Thymus (tissue), 11 donors: ENCODE measurements at regions not wholly inside any gene's neighbourhood (a gene's known extent, or its start where the extent isn't known, plus 50 kb on each side); places are given as distances from the start of the nearest gene placed in this dataset.
A peak's percentile ranks its signal among the peaks of the same experiment; 100 is the strongest.

Experiments used
- DNase-seq, 9 donors: peaks; one replicate each; pipeline ENCODE4 v3.0.0-alpha.2; 2013; ENCODE audit warnings: low spot score in 9 of 9, low read depth in 6 of 9, missing footprints in 1 of 9
- H3K27ac ChIP-seq, 2 donors: one replicate each; pipeline ENCODE4 v1.5.1; 2013; ENCODE audit warnings: control low read depth in 1 of 2, low read depth in 1 of 2, low read length in 1 of 2, mild to moderate bottlenecking in 1 of 2, moderate library complexity in 1 of 2
- H3K27me3 ChIP-seq, 2 donors: one replicate each; pipeline ENCODE4 v1.5.1; 2013; ENCODE audit warnings: low read length in 1 of 2; ENCODE audit not compliant: control insufficient read depth in 2 of 2, insufficient read depth in 1 of 2
- H3K36me3 ChIP-seq, 2 donors: one replicate each; pipeline ENCODE4 v1.5.1; 2013; ENCODE audit warnings: low read length in 1 of 2, mild to moderate bottlenecking in 1 of 2, moderate library complexity in 1 of 2; ENCODE audit not compliant: control insufficient read depth in 2 of 2, insufficient read depth in 2 of 2
- H3K4me1 ChIP-seq, 2 donors: one replicate each; pipeline ENCODE4 v1.5.1; 2013; ENCODE audit warnings: low read length in 2 of 2; ENCODE audit not compliant: control insufficient read depth in 2 of 2, insufficient read depth in 2 of 2
- H3K4me3 ChIP-seq, 2 donors: one replicate each; pipeline ENCODE4 v1.5.1; 2013; ENCODE audit warnings: low read length in 2 of 2, control low read depth in 1 of 2, mild to moderate bottlenecking in 1 of 2
- H3K9me3 ChIP-seq, 2 donors: one replicate each; pipeline ENCODE4 v1.5.1; 2013; ENCODE audit warnings: low read length in 1 of 2, mild to moderate bottlenecking in 1 of 2; ENCODE audit not compliant: control insufficient read depth in 2 of 2, insufficient read depth in 1 of 2
- WGBS: extraction: QIAGEN DNeasy Blood & Tissue Kit; methylation state at CpG from one replicate; pipeline ENCODE4 v1.1.7; 2013; 5-methylcytosine and 5-hydroxymethylcytosine counted together
- donor health status: healthy.

DNA sequence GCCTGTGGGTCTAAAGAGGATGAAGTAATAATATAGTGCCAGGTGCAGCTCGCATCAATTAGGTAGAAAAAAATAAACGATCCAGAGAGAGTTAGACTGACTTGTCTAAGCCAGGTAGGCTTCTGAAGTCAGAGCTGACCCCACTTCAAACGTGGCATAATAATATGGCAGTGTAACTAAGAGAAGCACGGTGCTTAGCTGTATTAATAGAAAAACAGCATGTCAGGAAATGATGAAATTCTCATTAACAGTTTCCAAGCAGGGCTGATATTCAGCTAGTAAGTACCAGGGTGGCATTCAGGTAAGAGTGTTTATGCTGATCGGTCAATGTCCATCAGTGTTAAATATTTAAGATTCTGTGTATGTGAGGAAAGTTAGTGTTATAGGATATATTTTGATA lies 145.8 kb upstream of the SAMSN1 start:
- no peaks in the 10 kb centered on the region for H3K4me1 ChIP-seq
- no peaks in the 10 kb centered on the region for H3K9me3 ChIP-seq
- no peaks in the 10 kb centered on the region for H3K27me3 ChIP-seq
- no peaks in the 10 kb centered on the region for H3K36me3 ChIP-seq
- H3K4me3 ChIP-seq, result no peak overlapping the region
- WGBS, result 76% methylated on average over 5 of the region's 5 CpGs
- H3K27ac ChIP-seq, result no peak overlapping the region
- no peak for DNase-seq

DNA sequence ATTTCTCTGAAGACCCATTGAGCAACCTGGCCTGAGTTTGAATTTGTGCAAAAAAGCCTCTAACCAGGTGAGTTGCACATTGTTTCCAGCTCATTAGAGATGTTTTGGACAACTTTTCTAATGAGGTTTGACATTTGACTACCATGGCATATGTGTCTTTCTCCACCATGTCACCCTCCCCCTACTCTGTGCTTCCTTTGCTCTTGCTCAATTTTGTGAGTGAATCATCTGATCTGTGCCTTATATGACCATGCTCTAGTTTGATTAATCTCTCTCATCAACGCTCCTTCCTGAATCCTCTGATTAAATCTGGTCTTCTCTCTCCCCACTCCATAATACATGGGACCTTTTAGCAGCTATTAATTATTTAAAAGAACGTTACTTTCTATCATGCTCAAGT lies 144.8 kb upstream of the SAMSN1 start:
- H3K27ac ChIP-seq, result no peak overlapping the region
- no peaks in the 10 kb centered on the region for H3K27me3 ChIP-seq
- 92% methylated on average over 2 of the region's 2 CpGs for WGBS
- H3K4me3 ChIP-seq, result no peak overlapping the region
- no peaks in the 10 kb centered on the region for H3K36me3 ChIP-seq
- no peaks in the 10 kb centered on the region for H3K9me3 ChIP-seq
- no peaks in the 10 kb centered on the region for H3K4me1 ChIP-seq
- DNase-seq, result no peak

DNA sequence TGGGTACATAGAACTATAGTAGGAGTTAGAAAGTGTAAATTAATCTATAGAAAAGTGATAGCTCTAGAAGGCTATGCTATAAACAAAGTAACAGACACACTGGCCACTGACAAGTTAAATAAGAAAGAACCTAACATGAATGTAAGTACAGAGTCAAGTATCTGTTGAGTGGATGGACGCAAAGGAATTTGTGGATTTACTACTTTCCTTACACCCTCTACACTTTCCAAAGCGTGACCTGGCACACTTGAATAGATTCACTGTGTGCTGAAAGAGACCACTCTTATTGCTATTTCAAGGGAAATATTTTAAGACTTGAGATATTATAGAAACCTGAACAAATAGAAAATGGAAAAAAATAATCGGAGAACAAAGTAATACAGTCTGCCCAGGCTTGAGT lies 142.8 kb upstream of the SAMSN1 start:
- no peak for DNase-seq
- H3K27ac ChIP-seq, result no peak overlapping the region
- WGBS, result 94% methylated on average over 3 of the region's 3 CpGs
- no peaks in the 10 kb centered on the region for H3K9me3 ChIP-seq
- H3K4me3 ChIP-seq, result no peak overlapping the region
- no peaks in the 10 kb centered on the region for H3K27me3 ChIP-seq
- H3K36me3 ChIP-seq, result no peaks in the 10 kb centered on the region
- H3K4me1 ChIP-seq, result no peaks in the 10 kb centered on the region

DNA sequence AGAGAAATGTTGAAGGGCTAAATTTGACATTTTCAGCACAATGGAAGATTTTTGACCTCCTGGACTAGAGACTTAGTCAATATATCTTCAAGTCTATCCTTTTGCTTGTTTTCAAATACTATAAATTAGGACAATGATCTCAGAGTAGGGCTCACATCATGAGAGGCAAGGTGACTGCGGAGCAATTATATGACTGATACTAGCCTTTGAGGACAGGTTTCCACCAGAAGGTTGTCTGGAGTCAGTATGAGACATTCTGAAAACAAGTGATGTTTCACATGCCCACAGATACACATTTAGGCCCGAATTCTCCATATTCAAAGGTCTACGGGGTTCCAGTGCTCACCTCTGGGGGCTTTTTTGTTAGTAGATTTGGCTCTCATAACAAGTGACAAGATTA lies 142.3 kb upstream of the SAMSN1 start:
- no peaks in the 10 kb centered on the region for H3K4me1 ChIP-seq
- no peaks in the 10 kb centered on the region for H3K36me3 ChIP-seq
- H3K27ac ChIP-seq, result no peak overlapping the region
- no peaks in the 10 kb centered on the region for H3K9me3 ChIP-seq
- no peaks in the 10 kb centered on the region for H3K27me3 ChIP-seq
- 97% methylated on average over 3 of the region's 3 CpGs for WGBS
- H3K4me3 ChIP-seq, result no peak overlapping the region
- DNase-seq, result no peak

DNA sequence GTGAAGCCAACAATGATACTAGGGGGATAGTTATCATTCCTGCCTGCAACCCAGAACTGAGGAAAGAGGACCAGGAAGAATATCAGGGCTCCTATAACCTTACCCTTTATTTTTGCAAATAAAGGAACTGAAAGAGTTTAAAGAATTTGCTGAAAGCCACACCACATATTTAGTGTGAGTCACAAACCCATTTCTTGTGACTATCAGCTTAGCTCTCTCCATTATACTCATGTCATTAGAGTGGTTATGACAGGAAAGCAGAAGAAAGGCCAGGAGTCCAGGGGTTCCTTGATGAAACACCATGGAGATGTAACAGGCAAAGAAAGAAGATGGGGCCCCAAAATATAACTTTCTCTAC lies 141.1 kb upstream of the SAMSN1 start:
- Histone ChIP-seq H3K36me3 (no peaks in the 10 kb centered on the region), H3K4me1 (no peaks in the 10 kb centered on the region), H3K27me3 (no peaks in the 10 kb centered on the region), H3K9me3 (no peaks in the 10 kb centered on the region), H3K27ac (no peak overlapping the region), H3K4me3 (no peak overlapping the region)
- no peak for DNase-seq

DNA sequence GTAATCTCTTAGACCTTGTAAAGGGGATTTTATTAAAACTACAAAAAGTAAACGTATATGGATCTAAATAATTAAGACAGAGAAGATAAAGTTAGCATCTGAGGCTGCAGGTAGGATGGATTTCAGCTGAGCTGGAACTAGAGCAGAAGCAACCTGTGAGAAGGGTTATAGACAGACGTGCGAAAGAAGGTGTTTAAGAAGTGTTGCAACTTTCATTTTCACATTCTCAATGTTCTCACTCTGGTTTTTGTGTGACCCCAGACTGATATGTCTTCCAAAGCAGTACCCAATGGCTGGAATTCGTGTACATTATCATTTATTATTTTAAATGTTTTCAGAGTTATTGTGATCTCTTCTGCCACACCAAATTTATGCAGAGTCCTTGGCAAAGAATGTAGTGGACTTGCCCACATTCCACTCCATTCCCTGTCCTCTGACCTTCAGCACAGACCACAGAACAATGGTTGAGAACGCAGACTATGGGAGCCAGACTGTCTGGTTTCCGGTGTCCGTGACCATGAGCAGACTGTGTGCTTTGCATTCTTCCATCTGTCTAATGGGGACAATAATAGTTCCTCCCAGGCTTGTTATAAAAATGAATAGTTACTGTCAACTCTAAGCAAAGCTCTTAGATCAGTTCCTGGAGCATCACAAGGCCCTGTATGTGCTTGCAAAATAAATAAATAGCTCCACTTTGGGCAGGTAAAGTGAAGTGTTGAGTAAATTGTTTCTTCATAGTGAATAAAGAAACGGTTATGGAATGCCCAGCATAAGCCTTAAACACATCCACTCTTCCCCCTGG lies 140.6 kb upstream of the SAMSN1 start:
- Histone ChIP-seq H3K4me3 (no peak overlapping the region), H3K9me3 (no peaks in the 10 kb centered on the region), H3K27ac (no peak overlapping the region), H3K27me3 (no peaks in the 10 kb centered on the region), H3K4me1 (no peaks in the 10 kb centered on the region), H3K36me3 (no peaks in the 10 kb centered on the region)
- 93% methylated on average over 8 of the region's 8 CpGs for WGBS
- DNase-seq, result no peak

DNA sequence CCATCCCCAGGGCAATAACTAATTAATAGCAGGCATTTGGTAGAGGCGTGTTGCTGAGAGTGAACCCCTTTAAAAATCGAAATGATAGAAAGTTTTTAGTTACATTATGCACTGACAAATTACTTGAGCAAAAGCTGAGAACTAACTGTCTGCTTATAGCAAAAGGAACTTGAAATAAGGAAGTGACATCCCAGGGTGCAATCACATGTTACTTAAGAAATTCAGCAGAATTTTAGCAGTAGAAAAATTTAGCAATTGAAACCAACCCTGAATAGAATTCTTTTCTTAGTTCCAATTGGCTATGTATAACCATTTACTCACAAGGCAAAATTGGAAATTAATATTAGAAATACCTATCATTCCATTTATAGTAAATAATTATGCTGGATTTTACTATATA lies 139.5 kb upstream of the SAMSN1 start:
- DNase-seq, result peak in 1 of 9 donors; percentile 24
- Histone ChIP-seq H3K27me3 (no peaks in the 10 kb centered on the region), H3K4me3 (no peak overlapping the region), H3K36me3 (no peaks in the 10 kb centered on the region), H3K4me1 (no peaks in the 10 kb centered on the region), H3K9me3 (no peaks in the 10 kb centered on the region), H3K27ac (no peak overlapping the region)
- WGBS, result 53% methylated on average over 2 of the region's 2 CpGs

DNA sequence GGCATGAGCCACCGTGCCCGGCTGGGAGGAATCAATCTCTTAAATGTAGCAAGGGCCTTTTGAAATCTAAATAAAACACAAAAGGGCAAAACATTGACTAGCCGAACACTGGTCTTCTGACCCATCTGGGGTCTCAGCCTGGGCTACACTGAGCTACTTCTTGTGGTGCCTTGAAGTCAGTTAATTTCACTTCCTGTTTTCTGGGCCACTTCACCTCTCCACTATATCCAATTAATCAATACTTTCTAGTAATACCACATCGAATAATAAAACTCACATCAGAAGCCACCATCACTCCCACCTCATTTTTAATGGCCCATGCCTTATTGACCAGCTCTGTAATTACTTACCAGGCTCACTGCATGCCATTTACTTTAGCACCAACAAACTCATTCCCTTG lies 138.0 kb upstream of the SAMSN1 start:
- H3K4me3 ChIP-seq, result no peak overlapping the region
- H3K9me3 ChIP-seq, result no peaks in the 10 kb centered on the region
- H3K27ac ChIP-seq, result no peak overlapping the region
- H3K27me3 ChIP-seq, result no peaks in the 10 kb centered on the region
- H3K4me1 ChIP-seq, result no peaks in the 10 kb centered on the region
- no peaks in the 10 kb centered on the region for H3K36me3 ChIP-seq
- no peak for DNase-seq
- 95% methylated on average over 4 of the region's 4 CpGs for WGBS

DNA sequence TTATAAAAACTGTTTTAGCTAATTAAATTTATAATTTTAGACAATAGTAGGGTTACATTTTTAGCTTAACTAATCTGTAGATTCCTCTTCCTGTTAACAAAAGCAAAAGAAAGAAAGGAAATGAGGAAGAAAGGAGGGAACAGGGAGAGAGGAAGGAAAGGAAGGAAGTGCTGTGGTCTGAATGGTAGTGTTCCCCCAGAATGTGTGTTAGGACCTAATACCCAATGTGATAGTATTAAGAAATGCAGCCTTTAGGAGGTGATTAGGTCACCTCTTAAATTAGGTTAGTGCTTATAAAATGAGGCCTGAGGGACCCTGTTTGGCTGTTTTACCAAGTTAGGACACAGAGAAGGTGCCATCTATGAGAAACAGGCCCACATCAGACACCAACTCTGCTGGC lies 136.9 kb upstream of the SAMSN1 start:
- Histone ChIP-seq H3K4me1 (no peaks in the 10 kb centered on the region), H3K4me3 (no peak overlapping the region), H3K27ac (no peak overlapping the region), H3K27me3 (no peaks in the 10 kb centered on the region), H3K9me3 (no peaks in the 10 kb centered on the region), H3K36me3 (no peaks in the 10 kb centered on the region)
- DNase-seq, result no peak
